HAP-1 (cell line): ENCODE measurements at regions not wholly inside any gene's neighbourhood (a gene's known extent, or its start where the extent isn't known, plus 50 kb on each side); places are given as distances from the start of the nearest gene placed in this dataset.
A peak's percentile ranks its signal among the peaks of the same experiment; 100 is the strongest.

Experiments
- DNase-seq, 2 experiments: peaks; one replicate each; pipeline ENCODE4 v3.0.0-alpha.2; 2016 to 2020; ENCODE audit warnings: low spot score in 2 of 2
- H3K27me3 ChIP-seq: fragments of 250-450 bp; sonication (Bioruptor Pico); 2 replicates; pipeline ENCODE4 v1.5.1; 2020; ENCODE audit warnings: low read depth, mild to moderate bottlenecking, moderate library complexity
- H3K36me3 ChIP-seq: fragments of 250-450 bp; sonication (Bioruptor Pico); replicated peaks from 2 replicates; pipeline ENCODE4 v1.5.1; 2020; ENCODE audit warnings: mild to moderate bottlenecking
- H3K4me1 ChIP-seq: fragments of 250-450 bp; sonication (Bioruptor Pico); 2 replicates; pipeline ENCODE4 v1.5.1; 2020; ENCODE audit warnings: mild to moderate bottlenecking
- H3K4me3 ChIP-seq: fragments of 250-450 bp; sonication (Bioruptor Pico); 2 replicates; pipeline ENCODE4 v1.5.1; 2020; ENCODE audit warnings: mild to moderate bottlenecking, moderate library complexity
- H3K9me3 ChIP-seq: fragments of 250-450 bp; sonication (Bioruptor Pico); 2 replicates; pipeline ENCODE4 v1.5.1; 2020; ENCODE audit warnings: mild to moderate bottlenecking, moderate library complexity
- in situ Hi-C: fragments of 300-500 bp; cut with MboI; formaldehyde crosslinking; loops from 3 replicates; pipeline ENCODE4 v1.14.3; 2020; ENCODE audit warnings: low sequenced_read_pairs, inconsistent platforms, mixed read lengths

- Histone ChIP-seq H3K9me3 (no peaks in the 10 kb centered on the region), H3K4me3 (no peak overlapping the region), H3K27me3 (no peaks in the 10 kb centered on the region), H3K36me3 (no peaks in the 10 kb centered on the region), H3K4me1 (peaks cover 22% of the 10 kb centered on the region)
- DNase-seq, result peak; percentile 34 to 59
- in situ Hi-C loops, result no loop called here
Observed at GRCh38 chr12:92034858-92035401, 110.7 kb downstream of the BTG1 start.

GRCh38 chr12:92034083-92034482 lies 111.6 kb downstream of the BTG1 start:
- Histone ChIP-seq H3K9me3 (no peaks in the 10 kb centered on the region), H3K4me1 (peaks cover 16% of the 10 kb centered on the region), H3K27me3 (no peaks in the 10 kb centered on the region), H3K4me3 (no peak overlapping the region), H3K36me3 (no peaks in the 10 kb centered on the region)
- in situ Hi-C loops, result no loop called here
- DNase-seq, result no peak

- H3K27me3 ChIP-seq, result no peaks in the 10 kb centered on the region
- no peaks in the 10 kb centered on the region for H3K36me3 ChIP-seq
- no peak for DNase-seq
- no peaks in the 10 kb centered on the region for H3K9me3 ChIP-seq
- no peak overlapping the region for H3K4me3 ChIP-seq
- peaks cover 7% of the 10 kb centered on the region for H3K4me1 ChIP-seq
- in situ Hi-C loops, result no loop called here
Observed at GRCh38 chr12:92032965-92033364, 112.7 kb downstream of the BTG1 start.

- in situ Hi-C loops, result no loop called here
- Histone ChIP-seq H3K36me3 (no peaks in the 10 kb centered on the region), H3K27me3 (no peaks in the 10 kb centered on the region), H3K4me1 (peaks cover 7% of the 10 kb centered on the region), H3K4me3 (no peak overlapping the region), H3K9me3 (no peaks in the 10 kb centered on the region)
- DNase-seq, result no peak
Observed at GRCh38 chr12:92032101-92032500, 113.5 kb downstream of the BTG1 start.

GRCh38 chr12:92030618-92031017 lies 115.0 kb downstream of the BTG1 start:
- no peak overlapping the region for H3K4me3 ChIP-seq
- DNase-seq, result no peak
- in situ Hi-C loops, result no loop called here
- H3K4me1 ChIP-seq, result peaks cover 7% of the 10 kb centered on the region
- H3K36me3 ChIP-seq, result no peaks in the 10 kb centered on the region
- no peaks in the 10 kb centered on the region for H3K27me3 ChIP-seq
- H3K9me3 ChIP-seq, result no peaks in the 10 kb centered on the region

GRCh38 chr12:92029902-92030586 lies 115.6 kb downstream of the BTG1 start:
- Histone ChIP-seq H3K36me3 (no peaks in the 10 kb centered on the region), H3K4me1 (peaks cover 4% of the 10 kb centered on the region), H3K27me3 (no peaks in the 10 kb centered on the region), H3K4me3 (no peak overlapping the region), H3K9me3 (no peaks in the 10 kb centered on the region)
- no peak for DNase-seq
- in situ Hi-C loops, result no loop called here

- no peaks in the 10 kb centered on the region for H3K9me3 ChIP-seq
- H3K4me1 ChIP-seq, result no peaks in the 10 kb centered on the region; the same call in 1 of the 2 replicates
- H3K4me3 ChIP-seq, result no peak overlapping the region
- H3K27me3 ChIP-seq, result no peaks in the 10 kb centered on the region
- no peaks in the 10 kb centered on the region for H3K36me3 ChIP-seq
- DNase-seq, result no peak
- in situ Hi-C loops, result no loop called here
Observed at GRCh38 chr12:92029136-92029535, 116.5 kb downstream of the BTG1 start.

- no peaks in the 10 kb centered on the region for H3K9me3 ChIP-seq
- H3K4me1 ChIP-seq, result no peaks in the 10 kb centered on the region; the same call in 1 of the 2 replicates
- H3K27me3 ChIP-seq, result no peaks in the 10 kb centered on the region
- in situ Hi-C loops, result no loop called here
- H3K4me3 ChIP-seq, result no peak overlapping the region
- no peak for DNase-seq
- no peaks in the 10 kb centered on the region for H3K36me3 ChIP-seq
Observed at GRCh38 chr12:92028441-92028709, 117.3 kb downstream of the BTG1 start.

GRCh38 chr12:92027701-92028440 lies 117.8 kb downstream of the BTG1 start:
- Histone ChIP-seq H3K4me1 (no peaks in the 10 kb centered on the region; the same call in 1 of the 2 replicates), H3K36me3 (no peaks in the 10 kb centered on the region), H3K9me3 (no peaks in the 10 kb centered on the region), H3K4me3 (no peak overlapping the region), H3K27me3 (no peaks in the 10 kb centered on the region)
- no peak for DNase-seq
- in situ Hi-C loops, result no loop called here

GRCh38 chr12:92027243-92027642 lies 118.4 kb downstream of the BTG1 start:
- DNase-seq, result no peak
- H3K4me1 ChIP-seq, result no peaks in the 10 kb centered on the region; the same call in 1 of the 2 replicates
- in situ Hi-C loops, result no loop called here

GRCh38 chr12:92025462-92026207 lies 120.0 kb downstream of the BTG1 start:
- Histone ChIP-seq H3K9me3 (no peaks in the 10 kb centered on the region), H3K4me3 (no peak overlapping the region), H3K36me3 (no peaks in the 10 kb centered on the region), H3K27me3 (no peaks in the 10 kb centered on the region), H3K4me1 (peaks cover 9% of the 10 kb centered on the region)
- no peak for DNase-seq
- in situ Hi-C loops, result no loop called here

More at GRCh38 chr12:92027243-92027642, 118.4 kb downstream of the BTG1 start:
- H3K36me3 ChIP-seq, result no peaks in the 10 kb centered on the region
- H3K4me3 ChIP-seq, result no peak overlapping the region
- no peaks in the 10 kb centered on the region for H3K9me3 ChIP-seq
- H3K27me3 ChIP-seq, result no peaks in the 10 kb centered on the region

- in situ Hi-C loops, result no loop called here
- H3K4me3 ChIP-seq, result no peak overlapping the region
- no peaks in the 10 kb centered on the region for H3K36me3 ChIP-seq
- no peaks in the 10 kb centered on the region for H3K27me3 ChIP-seq
- no peak for DNase-seq
- peaks cover 19% of the 10 kb centered on the region for H3K4me1 ChIP-seq
- no peaks in the 10 kb centered on the region for H3K9me3 ChIP-seq
Observed at GRCh38 chr12:92022093-92022492, 123.6 kb downstream of the BTG1 start.

- in situ Hi-C loops, result no loop called here
- Histone ChIP-seq H3K4me1 (peaks cover 19% of the 10 kb centered on the region), H3K4me3 (no peak overlapping the region), H3K9me3 (no peaks in the 10 kb centered on the region; the same call in 1 of the 2 replicates), H3K36me3 (no peaks in the 10 kb centered on the region), H3K27me3 (no peaks in the 10 kb centered on the region)
- peak; percentile 13 to 47 for DNase-seq
Observed at GRCh38 chr12:92021666-92022035, 124.0 kb downstream of the BTG1 start.
